Activated effector memory CD4-positive, alpha-beta T cell treated with Interleukin-2 at 50 U/mL for 16 hours (primary cell): ENCODE measurements at regions not wholly inside any gene's neighbourhood (a gene's known extent, or its start where the extent isn't known, plus 50 kb on each side); places are given as distances from the start of the nearest gene placed in this dataset.

Experiments used
- DNase-seq: peaks from one replicate; pipeline ENCODE4 v3.0.0-alpha.2; 2020

DNA sequence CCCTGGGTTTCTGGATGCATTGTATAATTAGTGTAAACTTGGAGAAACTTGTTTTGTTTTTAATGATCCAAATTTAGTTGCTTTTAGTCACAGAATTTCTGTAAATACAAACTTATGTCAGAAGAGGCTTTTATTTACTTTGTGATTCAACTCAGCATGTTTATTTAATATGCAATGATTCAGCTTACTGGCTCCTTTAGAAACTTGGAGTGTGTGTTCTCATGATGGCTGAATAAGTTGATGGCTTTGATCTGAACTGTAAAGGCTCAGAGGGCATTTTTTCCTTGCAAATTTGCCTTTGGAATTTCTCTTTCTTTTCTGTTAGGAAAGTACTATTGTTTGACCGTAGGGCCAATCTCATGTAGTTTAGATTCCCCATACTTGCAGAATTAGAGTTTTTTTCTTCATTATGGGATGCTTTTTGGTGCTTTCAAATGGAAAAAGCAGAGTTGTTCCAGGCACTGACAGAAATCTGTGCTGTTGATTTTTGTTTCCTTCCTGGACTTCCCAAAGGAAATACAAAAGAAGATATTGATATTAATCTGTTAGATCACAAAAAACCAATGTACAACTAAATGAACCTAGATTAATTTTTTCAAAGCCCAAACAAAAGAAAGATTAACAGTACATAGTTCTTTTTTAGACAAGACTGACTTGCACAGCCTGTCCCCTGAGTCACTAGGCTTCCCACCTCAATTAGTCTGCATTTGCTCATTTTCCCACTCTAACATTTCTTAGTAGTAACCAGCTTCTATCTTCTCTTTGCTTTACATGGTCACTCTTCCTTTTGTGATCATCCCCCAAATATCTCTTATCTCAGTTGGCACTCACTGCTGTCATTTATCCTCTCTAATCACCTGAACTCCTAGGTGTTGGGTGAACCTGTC, 96.8 kb upstream of the AGR3 start:
- no peak for DNase-seq

DNA sequence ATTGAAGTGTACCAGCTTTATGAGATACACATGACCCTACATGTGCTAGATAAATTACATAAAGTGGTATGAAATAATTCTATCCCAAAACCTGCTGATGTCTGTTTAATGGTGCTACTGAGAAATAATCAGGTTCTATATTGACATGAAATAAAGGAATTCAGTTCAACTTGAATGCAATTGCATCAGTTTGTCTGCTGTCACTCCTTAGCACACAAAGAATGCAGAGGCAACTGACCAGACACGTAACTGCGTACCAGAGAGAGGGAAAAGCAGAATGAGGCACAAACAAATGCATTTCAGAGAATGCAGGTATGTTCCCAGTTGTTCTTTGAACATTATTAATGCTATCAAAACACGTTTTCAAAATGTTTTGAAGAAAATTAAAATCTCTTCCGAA, 98.8 kb upstream of the AGR3 start:
- no peak for DNase-seq

GRCh38 chr7:16982640-16983350, 101.0 kb upstream of the AGR3 start:
- no peak for DNase-seq

DNA sequence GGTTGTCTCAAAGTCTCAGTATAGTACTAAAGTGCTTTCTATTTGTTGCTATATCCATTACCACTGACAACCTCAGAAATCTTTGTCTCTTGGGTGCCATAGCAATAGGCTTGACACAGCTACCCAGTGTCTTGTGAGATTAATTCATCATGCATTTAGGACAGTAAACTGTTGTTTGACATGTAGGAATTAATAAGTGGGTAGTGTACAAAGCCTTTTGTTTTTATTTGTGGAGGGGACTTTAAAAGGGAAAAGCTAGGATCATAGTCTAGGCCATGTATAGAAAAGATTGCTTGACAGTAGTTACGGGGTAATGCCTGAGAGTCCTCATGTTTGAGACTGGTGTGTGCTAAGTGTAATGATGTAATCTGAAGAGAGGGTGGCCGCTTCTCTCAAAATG, 102.6 kb upstream of the AGR3 start:
- no peak for DNase-seq

- DNase-seq = no peak
Observed at GRCh38 chr7:16985621-16986020, 103.8 kb upstream of the AGR3 start.

DNA sequence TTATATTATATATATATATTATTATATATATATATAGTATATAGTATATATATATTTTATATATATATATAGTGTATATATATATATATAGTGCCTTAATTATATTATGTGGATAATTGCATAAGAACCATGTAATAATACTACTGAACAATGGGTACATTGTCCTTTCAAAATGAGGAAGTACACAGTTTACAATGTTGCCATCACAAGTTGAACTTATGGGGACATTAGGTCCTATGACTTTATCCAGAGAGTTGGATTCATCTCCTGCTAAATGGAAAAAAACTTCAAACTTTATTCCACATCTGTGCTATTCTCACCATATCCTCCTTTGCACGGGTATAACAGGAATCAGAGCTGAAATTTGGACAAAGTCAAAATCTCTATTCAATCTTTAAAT, 105.0 kb upstream of the AGR3 start:
- DNase-seq = no peak

DNA sequence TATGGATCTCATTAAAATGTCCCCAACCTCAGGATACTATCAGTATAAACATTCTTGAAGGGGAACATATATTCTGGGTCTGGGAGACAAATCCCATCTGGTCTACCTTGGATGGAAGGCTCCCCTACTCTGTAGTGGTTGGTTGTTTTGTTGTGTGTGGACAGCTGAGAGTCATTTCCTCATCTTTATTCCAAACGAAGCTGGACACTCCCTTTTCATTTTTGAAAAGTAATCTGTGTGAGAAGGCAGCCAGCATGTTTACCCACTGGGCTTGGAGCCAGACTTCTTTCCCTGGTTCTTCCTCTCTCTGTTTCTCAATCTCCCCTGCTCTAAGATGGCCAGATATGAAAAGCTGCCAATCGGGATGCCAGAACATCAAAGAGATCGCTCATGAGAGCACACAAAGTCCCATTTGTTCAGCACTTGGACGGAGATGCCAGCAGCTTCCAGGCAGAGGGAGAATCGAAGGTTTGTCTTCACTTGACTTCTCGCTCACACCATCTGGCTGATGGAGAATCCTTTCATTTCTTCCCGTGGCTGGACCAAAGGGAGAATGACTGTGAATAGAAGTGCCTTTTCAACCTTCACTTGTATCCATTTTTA, 108.1 kb upstream of the AGR3 start:
- no peak for DNase-seq

DNA sequence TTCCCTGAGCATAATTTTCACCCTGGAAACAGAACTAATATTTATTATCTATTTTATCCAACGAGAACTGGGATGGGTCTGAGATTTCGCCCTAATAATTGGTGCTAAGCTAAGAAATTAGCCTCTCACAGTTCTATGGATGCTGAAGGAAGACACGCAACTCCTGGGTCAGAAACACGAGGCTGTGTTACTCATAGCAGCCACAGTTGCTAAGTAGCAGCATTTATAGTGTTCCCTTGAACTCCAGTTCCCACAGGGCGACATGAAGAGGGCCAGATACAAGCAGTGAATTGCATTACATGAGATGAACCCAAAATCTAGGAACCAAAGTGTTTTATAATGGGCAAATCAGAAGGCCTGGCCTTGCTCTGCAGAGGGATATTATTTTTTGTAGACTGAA, 109.8 kb upstream of the AGR3 start:
- DNase-seq = no peak

DNA sequence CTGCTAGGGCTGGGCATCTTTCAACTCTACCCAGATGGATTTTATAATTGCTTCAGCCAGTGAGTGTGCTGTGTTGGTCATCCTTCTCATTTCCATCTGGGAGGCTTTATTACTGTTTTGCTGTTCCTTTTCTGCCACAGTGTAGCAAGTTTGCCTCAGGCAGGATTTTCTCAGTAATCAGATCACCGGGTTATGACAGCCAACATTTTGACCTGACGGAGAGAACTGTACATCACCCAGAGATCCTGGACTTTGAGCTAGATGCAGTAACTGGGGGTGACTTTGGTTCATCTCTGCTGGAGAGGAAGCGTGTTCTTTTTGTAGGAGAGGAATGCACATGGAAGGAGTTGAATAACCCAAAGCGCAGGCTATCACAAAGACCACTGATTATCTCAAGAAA, 111.8 kb upstream of the AGR3 start:
- no peak for DNase-seq

DNA sequence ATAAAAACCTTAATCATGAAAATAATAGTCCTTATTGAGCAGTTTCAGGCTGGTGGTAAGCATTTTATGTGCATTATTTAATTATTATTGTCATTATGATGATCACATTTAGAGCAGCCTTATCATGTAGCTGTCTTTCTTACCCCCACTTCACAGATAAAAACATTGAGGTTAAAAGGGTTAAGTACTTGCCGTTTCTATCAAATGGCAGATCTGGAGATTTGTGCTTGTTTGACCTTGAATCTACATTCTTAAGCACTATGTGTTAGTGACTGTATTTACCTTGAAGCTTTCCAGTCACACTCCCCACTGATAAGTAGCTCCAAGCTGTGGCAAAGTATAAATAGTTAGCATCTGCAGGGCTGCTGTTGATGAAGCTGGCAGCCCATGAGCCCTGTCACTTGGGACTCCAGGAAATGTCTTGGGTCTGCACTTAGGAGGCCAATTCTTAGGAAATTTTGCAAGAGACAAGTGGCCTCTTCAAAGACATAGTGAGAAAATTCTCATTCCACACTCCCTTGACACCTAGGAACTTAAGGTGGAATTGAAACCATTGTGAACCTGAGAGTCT, 116.8 kb upstream of the AGR3 start:
- no peak for DNase-seq

- DNase-seq = no peak
Observed at GRCh38 chr7:16999541-17000267, 117.9 kb upstream of the AGR3 start.

- no peak for DNase-seq
Observed at GRCh38 chr7:17005271-17005670, 123.5 kb upstream of the AGR3 start.

DNA sequence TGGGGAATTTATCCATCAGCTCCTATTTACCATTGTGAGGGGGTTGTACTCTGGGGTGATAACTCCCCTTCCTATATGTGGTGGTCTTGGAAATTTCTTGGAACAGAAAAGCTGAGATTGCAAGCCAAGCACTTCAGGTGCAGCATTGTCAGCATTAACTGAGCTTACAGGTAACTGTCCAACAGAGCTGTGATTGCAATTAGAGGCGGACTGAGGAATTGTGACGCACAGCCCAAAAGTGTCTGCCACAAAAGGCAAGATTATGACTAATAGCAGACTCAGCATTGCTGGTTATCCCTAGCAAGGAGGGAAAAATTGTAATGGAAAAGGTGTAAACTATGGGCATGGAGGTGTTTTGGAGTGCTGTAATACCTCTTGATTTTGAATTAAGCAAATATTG, 126.1 kb upstream of the AGR3 start:
- DNase-seq = no peak

DNA sequence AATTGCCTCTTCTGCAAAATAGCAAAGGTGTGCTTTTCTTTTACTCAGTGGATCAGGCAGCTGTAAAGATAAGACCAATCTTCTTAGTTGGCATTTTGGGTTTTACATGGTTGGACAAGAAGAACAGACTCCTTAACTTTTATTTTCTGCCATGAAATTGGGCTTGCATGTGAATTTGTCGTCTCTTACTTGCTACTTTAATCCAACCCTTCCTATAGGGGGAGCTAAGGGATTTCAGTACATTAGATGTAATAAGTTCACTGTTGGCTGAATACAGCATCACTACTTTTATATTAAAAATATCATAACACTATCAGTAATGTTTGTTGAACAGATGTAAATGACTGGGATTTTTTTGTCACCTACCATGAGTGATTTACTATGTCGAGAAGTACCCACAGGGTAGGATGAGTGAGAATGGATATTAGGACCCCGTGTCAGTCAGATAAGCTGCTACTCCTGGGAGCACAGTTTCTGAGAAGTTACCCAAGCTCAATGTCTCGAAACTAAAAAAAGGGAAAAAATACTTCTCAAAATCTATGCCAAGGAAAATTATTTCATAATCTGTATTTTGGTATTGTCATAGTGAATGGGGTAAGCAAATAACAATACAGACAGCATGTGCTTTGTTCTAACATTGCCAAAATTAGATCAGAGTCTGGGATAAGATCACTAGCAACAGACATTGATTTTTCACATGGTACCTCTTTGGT, 127.4 kb upstream of the AGR3 start:
- no peak for DNase-seq

DNA sequence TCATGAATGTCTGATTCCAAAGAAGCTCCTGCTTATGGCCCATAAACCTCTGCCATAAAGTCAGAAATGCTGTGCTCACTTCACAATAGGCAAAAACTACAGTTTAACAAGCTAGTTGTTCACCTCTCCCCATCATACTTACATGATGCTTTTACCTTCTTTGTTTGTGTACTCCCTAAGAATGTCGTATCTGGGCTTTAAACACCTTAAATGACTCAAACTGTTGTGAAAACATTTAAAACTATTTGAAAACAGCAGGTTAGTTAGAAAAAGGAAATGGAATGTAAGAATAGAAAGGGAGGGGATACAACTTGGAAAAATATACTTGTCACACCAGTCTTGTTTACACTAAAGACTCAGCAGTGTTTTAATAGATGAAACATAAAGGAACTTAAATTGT, 128.2 kb upstream of the AGR3 start:
- DNase-seq = no peak

GRCh38 chr7:17010637-17011300, 129.0 kb upstream of the AGR3 start:
- no peak for DNase-seq

GRCh38 chr7:17013204-17013603, 131.4 kb upstream of the AGR3 start:
- DNase-seq = no peak

- no peak for DNase-seq
Observed at GRCh38 chr7:17014686-17015085, 132.9 kb upstream of the AGR3 start.

- DNase-seq = no peak
Observed at GRCh38 chr7:17015598-17016031, 133.8 kb upstream of the AGR3 start.

DNA sequence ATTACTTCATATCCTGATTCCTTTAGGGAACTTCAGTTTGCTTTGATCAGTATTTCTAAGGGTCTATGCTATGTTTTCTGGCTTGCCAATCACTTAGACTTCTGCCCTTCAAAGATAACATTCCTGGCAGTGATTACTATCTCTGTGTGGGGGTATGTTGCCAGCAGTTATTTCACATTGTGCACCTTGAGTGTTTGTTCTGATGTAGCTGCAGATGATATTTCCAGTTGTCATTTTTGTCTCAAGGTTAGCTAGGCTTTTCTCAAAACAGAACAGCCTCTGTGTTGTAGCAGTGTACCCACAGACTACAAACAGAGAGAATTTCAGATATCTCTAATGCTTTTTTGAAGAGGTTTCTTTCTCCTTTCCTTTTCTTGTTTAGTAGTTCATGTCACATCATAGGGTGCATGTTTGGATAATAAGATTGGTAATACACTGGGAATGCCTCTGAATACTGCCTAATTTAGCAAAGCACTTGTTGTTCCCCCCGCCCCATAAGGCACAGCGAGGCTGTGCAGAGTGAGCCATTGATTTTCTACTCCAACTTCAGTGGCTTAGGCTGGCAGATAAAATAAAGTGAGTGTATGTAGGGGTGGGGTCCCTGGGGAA, 134.7 kb upstream of the AGR3 start:
- DNase-seq = no peak

DNA sequence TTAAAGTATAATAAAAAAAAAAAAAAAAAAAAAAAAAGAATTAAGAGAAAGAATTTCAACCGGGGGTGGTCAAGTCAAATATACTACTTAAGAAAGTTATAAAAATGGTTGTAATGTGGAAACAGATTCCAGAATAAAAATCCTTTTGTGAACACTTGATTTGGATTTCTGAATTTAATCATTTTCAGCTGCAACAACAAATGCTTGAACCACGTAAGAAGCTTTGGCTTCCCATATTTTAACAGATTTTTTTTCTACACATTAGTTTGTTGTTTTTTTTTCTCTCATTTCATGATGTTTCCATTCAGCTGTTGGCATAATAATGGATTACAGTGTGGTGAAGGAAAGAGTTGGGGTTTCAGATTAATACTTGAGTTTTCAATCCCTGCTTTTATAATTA, 137.3 kb upstream of the AGR3 start:
- DNase-seq = no peak
